HEK293 (cell line): ENCODE measurements at regions not wholly inside any gene's neighbourhood (a gene's known extent, or its start where the extent isn't known, plus 50 kb on each side); places are given as distances from the start of the nearest gene placed in this dataset.

Source experiments
- CTCF ChIA-PET: fragments of 350-600 bp; formaldehyde crosslinking; extraction: SDS; loops from one replicate; lab custom pipeline; 2021; ENCODE audit warnings: antibody characterized with exemption; lab: Yijun Ruan, JAX
- POLR2A ChIA-PET: fragments of 300-600 bp; formaldehyde crosslinking; extraction: SDS; loops from one replicate; lab custom pipeline; 2020; ENCODE audit warnings: antibody characterized with exemption, inconsistent platforms; lab: Yijun Ruan, JAX
- H3K27ac ChIP-seq: fragments of 200-500 bp; sonication (Bioruptor generic); 2 replicates; pipeline ENCODE4 v1.5.1; 2014; ENCODE audit warnings: low read depth, low read length, control low read depth, inconsistent platforms; ENCODE audit errors: extremely low read depth
- H3K36me3 ChIP-seq, 2 experiments: fragments of 200-500 bp in 1 of 2; sonication (Bioruptor generic) in 1 of 2; 1 replicate in 1 of 2; 2 replicates in 1 of 2; pipeline ENCODE4 v1.5.1; 2014 to 2017; ENCODE audit warnings: inconsistent platforms in 2 of 2, low read length in 2 of 2; ENCODE audit not compliant: control insufficient read depth in 2 of 2, insufficient read depth in 1 of 2
- H3K4me1 ChIP-seq: fragments of 200-500 bp; sonication (Bioruptor generic); 2 replicates; pipeline ENCODE4 v1.5.1; 2014; ENCODE audit warnings: mild to moderate bottlenecking, low read length, inconsistent platforms; ENCODE audit not compliant: control insufficient read depth, insufficient read depth
- H3K4me3 ChIP-seq: 2 replicates; pipeline ENCODE4 v1.5.1; 2011; ENCODE audit warnings: low read depth, mild to moderate bottlenecking, control low read depth, low read length, moderate library complexity
- H3K9me3 ChIP-seq: fragments of 200-500 bp; sonication (Bioruptor generic); 2 replicates; pipeline ENCODE4 v1.5.1; 2014; ENCODE audit warnings: low read depth, low read length, inconsistent platforms; ENCODE audit not compliant: control insufficient read depth, insufficient read depth
- YY1 ChIP-seq: fragments of 450-650 bp; formaldehyde crosslinking; IDR thresholded peaks from 2 replicates; pipeline ENCODE4 v1.5.1; 2018; ENCODE audit warnings: missing biosample characterization, missing genetic modification characterization
- ZBTB7A ChIP-seq: fragments of 450-650 bp; formaldehyde crosslinking; IDR thresholded peaks from 2 replicates; pipeline ENCODE4 v1.5.1; 2016; ENCODE audit warnings: low read depth, missing biosample characterization, missing genetic modification characterization
- ZFHX2 ChIP-seq: fragments of 450-650 bp; formaldehyde crosslinking; conservative IDR thresholded peaks from 2 replicates; pipeline ENCODE4 v1.5.1; 2016; ENCODE audit warnings: missing biosample characterization, missing genetic modification characterization
- ZFP3 ChIP-seq: fragments of 450-650 bp; formaldehyde crosslinking; IDR thresholded peaks from 2 replicates; pipeline ENCODE4 v1.5.1; 2016; ENCODE audit warnings: low read depth, missing biosample characterization, missing genetic modification characterization
- ZNF16 ChIP-seq: fragments of 450-650 bp; formaldehyde crosslinking; IDR thresholded peaks from 2 replicates; pipeline ENCODE4 v1.5.1; 2016; ENCODE audit warnings: low read depth, missing biosample characterization, missing genetic modification characterization
- ZNF2 ChIP-seq: fragments of 450-650 bp; formaldehyde crosslinking; IDR thresholded peaks from 2 replicates; pipeline ENCODE4 v1.5.1; 2016; ENCODE audit warnings: missing biosample characterization, missing genetic modification characterization
- ZNF426 ChIP-seq: fragments of 450-650 bp; formaldehyde crosslinking; IDR thresholded peaks from 2 replicates; pipeline ENCODE4 v1.5.1; 2017; ENCODE audit warnings: missing biosample characterization, missing genetic modification characterization, mild to moderate bottlenecking, inconsistent platforms, moderate library complexity
- ZNF549 ChIP-seq: fragments of 450-650 bp; IDR thresholded peaks from 2 replicates; pipeline ENCODE4 v1.5.1; 2018; ENCODE audit warnings: missing biosample characterization, missing genetic modification characterization, mild to moderate bottlenecking, inconsistent platforms, moderate library complexity
- ZNF621 ChIP-seq: fragments of 450-650 bp; formaldehyde crosslinking; IDR thresholded peaks from 2 replicates; pipeline ENCODE4 v1.5.1; 2017; ENCODE audit warnings: missing biosample characterization, missing genetic modification characterization
- ZNF664 ChIP-seq: fragments of 450-650 bp; formaldehyde crosslinking; IDR thresholded peaks from 2 replicates; pipeline ENCODE4 v1.5.1; 2016; ENCODE audit warnings: missing biosample characterization, missing genetic modification characterization
- TF ChIP-seq, protein P1 (sequence below): fragments of 450-650 bp; formaldehyde crosslinking; conservative IDR thresholded peaks from 2 replicates; pipeline ENCODE4 v1.5.1; 2016; ENCODE audit warnings: low read depth, missing biosample characterization, missing genetic modification characterization
- TF ChIP-seq, protein P2 (sequence below): fragments of 450-650 bp; formaldehyde crosslinking; IDR thresholded peaks from 2 replicates; pipeline ENCODE4 v1.5.1; 2017; ENCODE audit warnings: missing biosample characterization, missing genetic modification characterization
- TF ChIP-seq, protein P3 (sequence below): fragments of 450-650 bp; formaldehyde crosslinking; IDR thresholded peaks from 2 replicates; pipeline ENCODE4 v1.5.1; 2016; ENCODE audit warnings: missing biosample characterization, missing genetic modification characterization
- TF ChIP-seq, protein P4 (sequence below): fragments of 450-650 bp; formaldehyde crosslinking; IDR thresholded peaks from 2 replicates; pipeline ENCODE4 v1.5.1; 2016; ENCODE audit warnings: missing biosample characterization, missing genetic modification characterization

DNA sequence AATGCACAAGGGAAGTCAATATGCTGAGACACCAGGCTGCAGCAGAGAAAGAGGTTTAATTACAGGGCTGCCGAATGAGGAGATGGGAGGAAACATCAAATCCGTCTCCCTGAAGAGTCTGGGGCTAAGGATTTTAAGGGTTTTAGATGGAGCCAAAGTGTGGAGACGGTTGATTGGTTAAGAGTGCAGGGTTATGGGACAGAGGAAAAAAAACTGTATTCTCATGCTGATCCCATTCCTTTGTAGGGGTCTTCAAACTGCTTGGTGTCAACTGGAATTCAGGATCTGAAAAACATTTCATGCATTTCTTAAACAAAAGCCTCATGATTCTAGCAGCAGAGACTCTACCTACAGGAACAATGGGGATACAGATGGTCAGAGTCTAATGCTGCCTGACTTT is 96.1 kb upstream of the SYNDIG1 start:
- TF ChIP-seq, protein P1, sequence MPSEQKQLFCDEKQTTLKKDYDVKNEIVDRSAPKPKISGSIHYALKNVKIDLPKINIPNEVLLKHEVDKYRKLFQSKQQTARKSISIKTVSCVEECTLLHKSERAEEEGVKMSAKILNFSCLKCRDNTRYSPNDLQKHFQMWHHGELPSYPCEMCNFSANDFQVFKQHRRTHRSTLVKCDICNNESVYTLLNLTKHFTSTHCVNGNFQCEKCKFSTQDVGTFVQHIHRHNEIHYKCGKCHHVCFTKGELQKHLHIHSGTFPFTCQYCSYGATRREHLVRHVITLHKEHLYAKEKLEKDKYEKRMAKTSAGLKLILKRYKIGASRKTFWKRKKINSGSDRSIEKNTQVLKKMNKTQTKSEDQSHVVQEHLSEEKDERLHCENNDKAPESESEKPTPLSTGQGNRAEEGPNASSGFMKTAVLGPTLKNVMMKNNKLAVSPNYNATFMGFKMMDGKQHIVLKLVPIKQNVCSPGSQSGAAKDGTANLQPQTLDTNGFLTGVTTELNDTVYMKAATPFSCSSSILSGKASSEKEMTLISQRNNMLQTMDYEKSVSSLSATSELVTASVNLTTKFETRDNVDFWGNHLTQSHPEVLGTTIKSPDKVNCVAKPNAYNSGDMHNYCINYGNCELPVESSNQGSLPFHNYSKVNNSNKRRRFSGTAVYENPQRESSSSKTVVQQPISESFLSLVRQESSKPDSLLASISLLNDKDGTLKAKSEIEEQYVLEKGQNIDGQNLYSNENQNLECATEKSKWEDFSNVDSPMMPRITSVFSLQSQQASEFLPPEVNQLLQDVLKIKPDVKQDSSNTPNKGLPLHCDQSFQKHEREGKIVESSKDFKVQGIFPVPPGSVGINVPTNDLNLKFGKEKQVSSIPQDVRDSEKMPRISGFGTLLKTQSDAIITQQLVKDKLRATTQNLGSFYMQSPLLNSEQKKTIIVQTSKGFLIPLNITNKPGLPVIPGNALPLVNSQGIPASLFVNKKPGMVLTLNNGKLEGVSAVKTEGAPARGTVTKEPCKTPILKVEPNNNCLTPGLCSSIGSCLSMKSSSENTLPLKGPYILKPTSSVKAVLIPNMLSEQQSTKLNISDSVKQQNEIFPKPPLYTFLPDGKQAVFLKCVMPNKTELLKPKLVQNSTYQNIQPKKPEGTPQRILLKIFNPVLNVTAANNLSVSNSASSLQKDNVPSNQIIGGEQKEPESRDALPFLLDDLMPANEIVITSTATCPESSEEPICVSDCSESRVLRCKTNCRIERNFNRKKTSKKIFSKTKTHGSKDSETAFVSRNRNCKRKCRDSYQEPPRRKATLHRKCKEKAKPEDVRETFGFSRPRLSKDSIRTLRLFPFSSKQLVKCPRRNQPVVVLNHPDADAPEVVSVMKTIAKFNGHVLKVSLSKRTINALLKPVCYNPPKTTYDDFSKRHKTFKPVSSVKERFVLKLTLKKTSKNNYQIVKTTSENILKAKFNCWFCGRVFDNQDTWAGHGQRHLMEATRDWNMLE (tag by site-specific recombination): no peak
- TF ChIP-seq ZNF664 (no peak), YY1 (tag by site-specific recombination) (no peak), ZNF16 (tag by site-specific recombination) (no peak), ZNF426 (tag by site-specific recombination) (no peak), ZFP3 (tag by site-specific recombination) (no peak), ZNF549 (tag by site-specific recombination) (no peak), ZNF621 (tag by site-specific recombination) (no peak), ZNF2 (tag by site-specific recombination) (no peak), ZBTB7A (no peak), ZFHX2 (tag by site-specific recombination) (no peak)
- TF ChIP-seq, protein P2, sequence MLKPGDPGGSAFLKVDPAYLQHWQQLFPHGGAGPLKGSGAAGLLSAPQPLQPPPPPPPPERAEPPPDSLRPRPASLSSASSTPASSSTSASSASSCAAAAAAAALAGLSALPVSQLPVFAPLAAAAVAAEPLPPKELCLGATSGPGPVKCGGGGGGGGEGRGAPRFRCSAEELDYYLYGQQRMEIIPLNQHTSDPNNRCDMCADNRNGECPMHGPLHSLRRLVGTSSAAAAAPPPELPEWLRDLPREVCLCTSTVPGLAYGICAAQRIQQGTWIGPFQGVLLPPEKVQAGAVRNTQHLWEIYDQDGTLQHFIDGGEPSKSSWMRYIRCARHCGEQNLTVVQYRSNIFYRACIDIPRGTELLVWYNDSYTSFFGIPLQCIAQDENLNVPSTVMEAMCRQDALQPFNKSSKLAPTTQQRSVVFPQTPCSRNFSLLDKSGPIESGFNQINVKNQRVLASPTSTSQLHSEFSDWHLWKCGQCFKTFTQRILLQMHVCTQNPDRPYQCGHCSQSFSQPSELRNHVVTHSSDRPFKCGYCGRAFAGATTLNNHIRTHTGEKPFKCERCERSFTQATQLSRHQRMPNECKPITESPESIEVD (tag by site-specific recombination): no peak
- TF ChIP-seq, protein P3, sequence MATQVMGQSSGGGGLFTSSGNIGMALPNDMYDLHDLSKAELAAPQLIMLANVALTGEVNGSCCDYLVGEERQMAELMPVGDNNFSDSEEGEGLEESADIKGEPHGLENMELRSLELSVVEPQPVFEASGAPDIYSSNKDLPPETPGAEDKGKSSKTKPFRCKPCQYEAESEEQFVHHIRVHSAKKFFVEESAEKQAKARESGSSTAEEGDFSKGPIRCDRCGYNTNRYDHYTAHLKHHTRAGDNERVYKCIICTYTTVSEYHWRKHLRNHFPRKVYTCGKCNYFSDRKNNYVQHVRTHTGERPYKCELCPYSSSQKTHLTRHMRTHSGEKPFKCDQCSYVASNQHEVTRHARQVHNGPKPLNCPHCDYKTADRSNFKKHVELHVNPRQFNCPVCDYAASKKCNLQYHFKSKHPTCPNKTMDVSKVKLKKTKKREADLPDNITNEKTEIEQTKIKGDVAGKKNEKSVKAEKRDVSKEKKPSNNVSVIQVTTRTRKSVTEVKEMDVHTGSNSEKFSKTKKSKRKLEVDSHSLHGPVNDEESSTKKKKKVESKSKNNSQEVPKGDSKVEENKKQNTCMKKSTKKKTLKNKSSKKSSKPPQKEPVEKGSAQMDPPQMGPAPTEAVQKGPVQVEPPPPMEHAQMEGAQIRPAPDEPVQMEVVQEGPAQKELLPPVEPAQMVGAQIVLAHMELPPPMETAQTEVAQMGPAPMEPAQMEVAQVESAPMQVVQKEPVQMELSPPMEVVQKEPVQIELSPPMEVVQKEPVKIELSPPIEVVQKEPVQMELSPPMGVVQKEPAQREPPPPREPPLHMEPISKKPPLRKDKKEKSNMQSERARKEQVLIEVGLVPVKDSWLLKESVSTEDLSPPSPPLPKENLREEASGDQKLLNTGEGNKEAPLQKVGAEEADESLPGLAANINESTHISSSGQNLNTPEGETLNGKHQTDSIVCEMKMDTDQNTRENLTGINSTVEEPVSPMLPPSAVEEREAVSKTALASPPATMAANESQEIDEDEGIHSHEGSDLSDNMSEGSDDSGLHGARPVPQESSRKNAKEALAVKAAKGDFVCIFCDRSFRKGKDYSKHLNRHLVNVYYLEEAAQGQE: no peak
- TF ChIP-seq, protein P4, sequence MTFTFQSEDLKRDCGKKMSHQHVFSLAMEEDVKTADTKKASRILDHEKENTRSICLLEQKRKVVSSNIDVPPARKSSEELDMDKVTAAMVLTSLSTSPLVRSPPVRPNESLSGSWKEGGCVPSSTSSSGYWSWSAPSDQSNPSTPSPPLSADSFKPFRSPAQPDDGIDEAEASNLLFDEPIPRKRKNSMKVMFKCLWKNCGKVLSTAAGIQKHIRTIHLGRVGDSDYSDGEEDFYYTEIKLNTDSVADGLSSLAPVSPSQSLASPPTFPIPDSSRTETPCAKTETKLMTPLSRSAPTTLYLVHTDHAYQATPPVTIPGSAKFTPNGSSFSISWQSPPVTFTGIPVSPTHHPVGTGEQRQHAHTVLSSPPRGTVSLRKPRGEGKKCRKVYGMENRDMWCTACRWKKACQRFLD (tag by site-specific recombination): no peak
- H3K36me3 ChIP-seq: no peaks in the 10 kb centered on the region
- POLR2A ChIA-PET: no interaction called here
- no peaks in the 10 kb centered on the region for H3K9me3 ChIP-seq
- CTCF ChIA-PET: no interaction called here
- H3K4me3 ChIP-seq: no peak overlapping the region
- H3K27ac ChIP-seq: no peak overlapping the region
- no peaks in the 10 kb centered on the region for H3K4me1 ChIP-seq
